GM19395 (cell line): ENCODE measurements at regions not wholly inside any gene's neighbourhood (a gene's known extent, or its start where the extent isn't known, plus 50 kb on each side); places are given as distances from the start of the nearest gene placed in this dataset.

Experiments
- ATAC-seq: cut with Tn5 transposase; IDR thresholded peaks from one replicate; pipeline ENCODE4 v1.9.1; 2021; ENCODE audit warnings: mild to moderate bottlenecking, moderate library complexity; ENCODE audit not compliant: unreplicated experiment

DNA sequence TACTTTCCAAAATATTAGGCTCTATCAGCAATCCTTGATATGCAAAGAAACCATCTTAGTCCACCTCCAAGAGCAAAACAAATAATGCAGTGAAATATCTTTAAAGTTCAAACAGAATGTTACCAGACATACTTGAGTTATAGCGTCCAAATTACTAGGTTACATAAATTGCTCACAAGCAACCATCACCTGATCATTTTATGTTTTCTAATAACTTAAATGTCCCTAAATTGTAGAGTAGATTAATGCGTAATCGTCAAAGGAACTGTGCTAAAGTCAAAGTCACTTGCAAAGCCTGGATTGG, 350.6 kb upstream of the ARGLU1 start:
- no peak for ATAC-seq

DNA sequence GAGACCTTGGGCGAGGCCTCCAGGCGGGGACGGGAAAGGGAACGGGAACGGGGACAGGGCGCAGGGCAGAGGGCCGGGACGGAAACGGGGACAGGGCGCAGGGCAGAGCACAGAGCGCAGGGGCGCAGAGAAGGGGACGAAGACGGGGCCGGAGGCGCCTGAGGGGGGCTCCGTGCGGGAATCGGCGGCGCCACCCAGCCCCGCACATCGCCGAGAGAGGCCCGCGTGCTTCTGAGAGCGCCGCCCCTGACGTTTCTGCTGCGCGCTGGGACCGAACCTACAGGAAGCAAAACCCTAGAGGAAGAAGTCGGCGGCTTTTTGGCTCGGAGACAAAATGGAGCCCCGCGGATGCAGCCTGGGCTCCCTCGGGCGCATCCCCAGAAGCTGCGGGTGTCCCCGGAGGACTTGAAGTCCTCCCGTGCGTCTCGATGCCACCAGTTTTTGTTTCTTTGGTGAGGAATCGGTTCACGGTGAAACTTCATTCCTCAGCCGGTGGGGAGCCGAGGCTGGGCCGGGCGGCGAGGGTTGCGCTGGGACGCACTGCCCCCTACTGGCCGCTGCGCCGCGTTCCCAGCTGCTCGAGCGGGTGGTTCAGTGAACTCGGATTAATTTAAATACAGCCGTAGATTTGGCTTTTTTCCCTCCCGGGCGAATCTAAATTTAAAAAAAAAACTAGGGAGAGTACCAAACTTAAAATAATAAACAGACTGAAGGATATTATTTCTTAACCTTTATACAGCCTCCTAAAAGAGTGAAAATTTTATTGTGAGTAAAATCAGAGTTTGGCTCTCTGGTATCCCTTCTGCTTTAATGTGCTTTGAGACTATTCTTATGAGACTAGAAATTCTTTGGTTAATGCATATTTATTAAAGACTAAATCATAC, 350.0 kb upstream of the ARGLU1 start:
- ATAC-seq: peak; percentile 94

DNA sequence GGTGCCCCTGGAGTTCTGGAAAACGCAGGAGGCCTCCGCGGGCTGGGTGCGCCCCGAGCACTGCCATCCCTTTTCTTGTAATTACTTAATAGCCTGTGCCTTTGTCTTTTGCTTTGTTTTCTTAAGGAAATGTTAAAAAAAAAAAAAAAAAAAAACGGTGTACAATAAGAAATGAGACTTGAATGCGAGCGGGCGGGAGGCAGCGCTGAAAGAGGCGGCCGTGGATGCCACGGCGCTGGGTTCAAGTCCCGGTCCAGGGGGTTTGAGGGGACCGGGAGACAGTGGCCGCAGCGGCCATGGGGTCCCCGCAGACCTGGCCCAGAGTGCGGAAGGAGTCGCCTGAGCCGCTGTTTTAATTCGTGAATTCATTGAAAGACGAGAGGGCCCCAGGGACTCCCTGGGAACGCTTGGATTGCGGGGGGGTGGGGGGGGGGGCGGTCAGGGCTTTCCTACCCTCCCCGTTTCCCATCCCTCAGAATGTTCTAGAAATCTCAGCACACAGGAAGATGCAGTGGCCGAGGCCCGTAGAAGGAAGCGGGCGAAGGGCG, 349.2 kb upstream of the ARGLU1 start:
- ATAC-seq: no peak

DNA sequence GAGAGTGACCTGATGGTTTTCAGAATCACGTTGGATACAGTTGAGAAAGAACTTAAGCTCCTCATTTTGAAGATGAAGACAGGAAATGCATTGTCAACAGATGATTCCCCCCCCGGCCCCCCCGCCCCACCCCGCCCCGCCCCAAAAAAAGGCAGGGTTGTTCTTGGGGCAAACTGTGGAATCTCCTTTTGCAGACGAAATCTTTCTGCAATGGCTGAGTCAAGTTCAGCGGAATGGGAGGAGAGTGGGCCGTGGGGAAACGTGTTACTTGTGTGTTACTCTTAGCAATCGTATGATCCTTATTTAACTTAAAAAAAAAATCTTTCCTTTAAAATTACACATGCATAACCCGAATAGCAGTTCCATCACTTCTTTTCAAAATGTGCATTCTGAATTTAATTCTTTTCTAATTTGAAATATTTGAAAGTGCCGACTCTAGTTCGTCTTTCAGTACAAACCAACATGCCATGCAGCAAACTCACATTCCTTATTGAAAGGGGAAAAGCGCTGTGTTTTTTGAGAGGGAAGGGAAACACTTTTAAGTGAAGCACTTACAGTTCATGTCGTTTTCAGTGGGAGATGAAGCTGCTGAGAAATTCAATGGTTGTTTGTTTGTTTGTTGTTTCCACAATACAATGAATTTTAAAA, 348.5 kb upstream of the ARGLU1 start:
- ATAC-seq: no peak

DNA sequence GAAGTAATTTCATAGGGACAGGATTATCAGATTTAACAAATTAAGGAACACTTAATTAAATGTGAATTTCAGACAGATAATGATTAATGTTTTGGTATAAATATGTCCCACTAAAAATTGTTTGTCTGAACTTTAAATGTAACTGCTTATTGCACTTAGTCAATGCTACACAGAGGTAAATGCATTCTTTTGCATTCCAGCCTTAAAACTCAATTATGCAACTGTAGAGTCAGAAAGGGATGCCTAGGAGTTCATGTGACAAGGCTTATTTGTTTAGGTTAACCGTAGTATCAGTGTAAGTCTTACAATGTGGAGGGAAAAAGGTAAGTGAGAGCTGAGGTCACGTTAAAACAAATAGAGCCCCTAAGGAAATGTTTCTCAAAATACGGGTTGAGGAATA, 347.2 kb upstream of the ARGLU1 start:
- ATAC-seq: no peak

DNA sequence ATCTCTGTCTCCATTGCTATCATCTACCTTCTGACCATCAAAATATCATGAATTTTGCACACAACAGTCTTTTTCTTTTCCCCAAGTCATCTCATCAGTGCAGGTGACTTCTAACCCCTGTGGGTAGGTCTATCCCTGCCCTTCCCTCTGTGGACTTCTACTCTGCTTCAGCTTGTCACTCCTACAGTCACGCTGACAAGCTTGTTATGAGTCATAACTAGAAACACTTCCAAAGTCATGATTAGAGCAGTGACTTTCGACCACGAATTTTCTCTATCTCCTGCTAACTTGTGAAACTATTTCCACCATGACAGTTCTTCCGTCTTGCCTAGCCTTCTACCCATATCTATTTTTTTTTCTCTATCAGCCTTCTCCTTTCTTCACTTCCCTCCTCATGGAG, 343.7 kb upstream of the ARGLU1 start:
- no peak for ATAC-seq

DNA sequence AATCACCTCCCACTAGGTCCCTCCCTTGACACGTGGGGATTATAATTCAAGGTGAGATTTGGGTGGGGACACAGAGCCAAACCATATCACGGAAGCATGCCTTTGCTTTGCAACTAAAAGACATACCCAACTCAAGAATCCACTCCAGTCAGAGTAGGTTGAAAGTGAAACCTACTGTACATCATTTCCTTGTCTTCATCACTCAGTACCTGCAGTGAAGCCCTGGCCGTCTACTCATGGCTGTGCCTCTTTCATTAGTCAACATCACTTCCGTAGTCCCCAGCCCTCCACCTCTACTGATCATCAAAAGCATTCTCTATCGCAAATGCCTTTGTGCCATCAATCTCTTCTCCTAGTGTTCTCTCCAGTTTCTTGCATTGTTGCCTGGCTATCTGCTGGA, 343.1 kb upstream of the ARGLU1 start:
- no peak for ATAC-seq

DNA sequence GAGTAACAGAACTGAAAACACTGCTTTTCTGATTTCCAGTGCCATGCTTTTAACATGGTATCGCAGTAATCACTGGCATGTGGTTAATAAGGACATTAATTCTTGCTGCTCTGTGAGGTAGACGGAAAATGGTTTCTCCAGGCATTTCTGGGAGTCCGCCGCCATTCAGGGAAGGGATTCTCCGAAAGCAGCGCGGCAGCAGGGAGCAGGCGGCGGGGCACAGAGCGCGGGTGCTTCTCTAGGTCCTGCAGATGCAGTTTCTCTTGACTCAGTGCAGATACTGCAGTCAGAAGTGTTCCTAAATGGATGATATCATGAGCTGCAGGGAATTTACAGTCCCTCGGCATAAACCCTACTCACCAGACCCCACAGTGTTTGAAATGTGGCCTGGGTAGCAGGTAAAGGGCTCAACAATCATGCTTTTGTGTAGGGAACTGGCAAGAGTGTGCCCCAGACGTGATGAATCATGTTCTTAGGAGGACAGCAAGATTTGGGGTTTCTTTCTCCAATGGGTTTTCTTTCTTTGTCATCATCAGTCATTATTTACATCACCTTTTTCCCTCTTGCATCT, 338.6 kb upstream of the ARGLU1 start:
- ATAC-seq: no peak

DNA sequence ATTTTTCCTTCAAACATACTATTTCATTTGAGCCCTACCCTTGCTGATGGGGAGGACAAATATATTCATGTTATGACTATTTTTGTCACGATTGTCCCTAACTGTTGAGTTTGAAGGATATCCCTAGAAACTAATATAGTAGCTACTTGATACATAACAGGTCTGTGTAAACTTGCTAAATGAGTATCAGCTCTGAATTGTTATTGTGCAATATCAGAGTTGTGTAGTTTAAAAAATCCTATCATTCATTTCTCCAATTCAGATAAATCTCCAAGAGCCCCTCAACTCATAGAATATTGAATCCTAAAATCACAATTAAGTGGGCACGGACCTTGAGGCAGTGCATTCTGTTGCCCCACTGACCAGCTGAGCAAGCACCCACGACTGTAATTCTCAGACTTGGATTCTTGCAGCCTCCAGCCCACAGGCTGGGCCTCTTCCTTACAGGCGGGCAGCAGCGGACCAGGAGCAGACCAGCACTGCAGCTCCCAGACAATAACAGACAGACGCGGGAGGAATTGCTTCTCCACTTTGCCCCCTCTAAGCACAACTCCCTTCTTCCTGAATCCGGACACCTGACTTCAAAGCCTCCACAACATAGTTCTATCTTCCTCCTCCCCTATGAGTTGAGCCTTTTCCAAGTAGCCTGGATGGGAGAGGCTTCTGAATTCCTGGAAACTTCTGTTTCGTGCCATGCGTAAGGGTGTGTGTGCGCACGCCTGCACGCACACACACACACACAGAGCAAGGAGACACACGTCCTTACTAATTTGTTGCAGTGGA, 337.6 kb upstream of the ARGLU1 start:
- no peak for ATAC-seq

DNA sequence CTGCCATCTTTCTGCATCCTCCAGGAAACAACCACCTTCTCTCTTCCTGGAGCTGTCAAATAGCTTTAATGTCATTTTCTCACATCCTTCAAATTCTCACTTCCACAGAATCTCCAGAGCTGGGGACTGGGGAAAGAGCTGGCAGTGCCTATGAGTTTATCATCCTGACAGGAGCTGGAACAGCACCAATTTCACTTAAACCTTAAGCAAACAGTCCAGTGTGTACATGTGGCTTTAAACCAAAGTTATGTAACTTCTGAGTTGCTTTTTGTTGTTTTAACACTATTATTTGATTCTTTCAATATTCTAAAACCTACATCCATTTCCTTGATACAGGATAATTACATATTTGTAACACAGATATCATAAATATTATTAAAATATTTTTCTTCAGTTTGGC, 331.5 kb upstream of the ARGLU1 start:
- no peak for ATAC-seq

DNA sequence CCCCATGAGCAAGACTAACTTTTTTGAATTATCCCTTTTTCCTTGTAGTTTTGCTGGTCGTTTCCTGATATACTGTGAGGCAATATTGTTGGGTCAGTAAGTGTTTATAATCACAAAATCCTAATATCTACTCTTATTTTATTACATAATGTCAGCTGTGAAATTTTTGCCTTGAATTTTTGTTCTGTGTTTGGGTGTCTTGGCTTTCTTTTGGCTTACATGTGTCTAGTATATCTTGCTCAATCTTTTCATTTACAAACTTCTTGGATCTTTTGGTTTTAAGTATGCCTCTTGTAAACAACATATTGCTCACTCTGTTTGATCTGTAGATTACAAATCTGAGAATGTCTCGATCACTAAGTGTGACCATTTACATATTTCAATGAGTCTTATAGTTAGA, 330.3 kb upstream of the ARGLU1 start:
- no peak for ATAC-seq

DNA sequence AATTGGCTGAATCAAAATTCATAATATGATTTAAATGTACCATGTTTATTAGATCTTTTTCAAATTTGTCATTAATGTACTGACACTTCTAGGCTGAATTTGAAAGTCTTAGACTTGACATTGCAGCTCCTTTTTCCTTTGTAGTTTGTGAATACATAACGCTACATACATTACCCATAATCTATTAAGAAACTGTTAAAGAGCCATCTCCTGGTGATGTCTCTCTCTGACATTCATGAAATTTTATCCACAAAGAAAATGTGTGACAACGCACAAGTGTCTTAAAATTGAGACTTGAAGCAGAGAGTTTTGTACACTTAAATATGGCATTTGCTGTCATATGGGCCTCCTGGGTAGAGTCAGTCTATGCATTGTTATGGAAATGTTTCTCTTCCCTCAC, 320.2 kb upstream of the ARGLU1 start:
- no peak for ATAC-seq

DNA sequence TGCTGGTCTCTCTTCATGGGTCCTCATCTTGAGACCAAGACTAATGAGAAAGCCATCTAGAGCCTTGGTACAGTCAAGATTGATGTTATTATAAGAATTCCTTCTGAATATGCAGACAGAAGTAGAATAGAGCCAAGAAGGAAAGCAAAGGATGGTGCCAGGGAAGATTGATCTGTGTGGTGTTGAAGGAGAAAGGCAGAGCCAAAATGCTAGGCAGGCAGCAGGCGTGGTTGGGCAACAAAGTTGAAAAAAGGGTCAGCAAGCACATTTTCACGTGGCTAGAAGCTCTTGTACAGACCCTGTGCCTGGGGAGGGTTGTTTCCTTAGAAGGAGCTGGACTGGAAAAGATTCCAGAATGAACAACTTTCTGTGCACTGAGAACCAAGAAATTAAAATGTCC, 319.7 kb upstream of the ARGLU1 start:
- no peak for ATAC-seq

DNA sequence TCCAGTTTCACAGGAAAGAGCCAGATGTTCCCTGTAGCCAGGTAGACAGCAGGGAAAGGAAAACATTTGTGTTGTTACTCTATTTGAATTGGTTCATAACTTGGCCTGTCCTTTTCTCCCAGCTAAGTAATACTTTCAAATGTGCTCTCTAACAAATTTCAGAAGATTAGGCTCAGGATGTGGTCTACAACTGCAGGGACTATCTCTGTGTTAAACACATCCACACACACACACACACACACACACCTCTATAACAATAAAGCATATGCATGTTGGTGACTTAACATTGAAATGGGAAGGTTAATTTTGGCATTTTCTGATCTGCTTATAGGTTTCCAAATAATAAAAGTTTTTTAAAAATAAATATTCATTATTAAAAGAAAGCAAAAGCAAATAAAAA, 316.0 kb upstream of the ARGLU1 start:
- ATAC-seq: no peak

DNA sequence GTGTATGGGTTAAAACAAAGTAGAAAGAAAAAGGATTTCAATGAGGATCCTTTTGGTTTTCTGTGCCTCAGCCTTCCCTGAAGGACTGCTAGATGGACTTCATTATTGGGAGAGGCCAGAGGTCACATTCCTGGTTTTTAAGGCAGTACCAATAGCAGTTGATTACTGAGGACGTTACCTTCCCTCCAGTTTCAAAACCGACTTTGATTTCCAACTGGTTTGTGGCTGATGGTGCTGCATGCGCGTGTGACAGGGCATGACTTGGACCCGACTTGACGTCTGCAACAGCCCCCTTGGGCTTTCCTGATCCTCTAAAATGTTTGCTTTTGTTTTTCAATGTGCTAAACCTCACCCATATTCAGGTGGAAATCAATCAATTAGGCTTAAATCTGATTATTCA, 314.3 kb upstream of the ARGLU1 start:
- ATAC-seq: no peak

DNA sequence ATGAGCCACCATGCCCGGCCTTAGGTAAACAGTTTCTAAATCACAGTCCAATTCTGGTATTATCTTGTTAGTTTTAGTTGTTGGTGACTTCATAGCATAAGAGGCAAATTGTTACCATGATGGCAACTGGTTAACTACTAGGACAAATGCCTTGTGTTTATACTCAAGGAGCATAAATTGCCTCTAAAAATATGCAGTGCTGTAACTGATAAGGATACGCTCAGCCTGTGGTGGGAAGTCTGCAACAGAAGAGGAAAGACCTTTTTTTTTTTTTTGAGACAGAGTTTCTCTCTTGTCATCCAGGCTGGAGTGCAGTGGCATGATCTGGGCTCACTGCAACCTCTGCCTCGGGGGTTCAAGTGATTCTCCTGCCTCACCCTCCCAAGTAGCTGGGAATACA, 311.9 kb upstream of the ARGLU1 start:
- ATAC-seq: no peak

DNA sequence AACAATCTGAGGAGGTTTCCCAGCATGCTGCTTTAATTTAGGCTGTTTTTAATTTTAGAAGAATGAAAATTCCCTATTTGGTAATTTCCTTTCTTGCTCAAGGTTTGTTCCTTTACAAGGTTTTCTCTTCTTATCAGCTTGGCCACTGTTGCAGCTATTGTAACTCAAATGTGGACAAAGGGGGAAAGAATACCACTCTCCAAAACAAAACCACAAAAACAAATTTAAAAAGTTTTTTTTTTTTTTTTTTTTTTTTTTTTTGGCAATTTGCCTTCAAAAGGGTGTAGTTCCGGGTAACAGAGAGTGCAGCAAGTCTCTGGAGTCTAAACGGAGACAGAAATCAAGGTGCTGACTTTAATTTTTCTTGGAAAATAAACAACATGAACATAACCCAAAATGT, 306.4 kb upstream of the ARGLU1 start:
- ATAC-seq: no peak

DNA sequence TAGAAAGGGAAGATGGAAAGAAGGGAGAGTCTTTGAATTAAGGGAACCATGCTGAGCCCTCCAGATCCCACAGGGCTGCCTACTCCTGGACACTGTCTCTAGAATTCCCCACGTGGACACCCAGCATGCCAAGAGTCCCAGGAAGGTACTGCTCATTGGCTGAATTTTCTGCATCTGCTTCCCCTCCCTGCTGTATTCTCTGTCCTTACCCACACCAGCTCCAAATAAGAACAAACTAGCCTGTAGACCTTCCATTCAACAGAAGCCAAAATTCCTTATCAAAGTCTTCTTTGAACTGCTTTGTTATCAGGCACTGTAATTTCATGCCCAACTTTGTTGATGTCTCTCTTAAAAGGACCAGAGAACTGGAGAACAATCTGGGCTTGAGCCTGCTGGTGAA, 305.9 kb upstream of the ARGLU1 start:
- ATAC-seq: no peak

DNA sequence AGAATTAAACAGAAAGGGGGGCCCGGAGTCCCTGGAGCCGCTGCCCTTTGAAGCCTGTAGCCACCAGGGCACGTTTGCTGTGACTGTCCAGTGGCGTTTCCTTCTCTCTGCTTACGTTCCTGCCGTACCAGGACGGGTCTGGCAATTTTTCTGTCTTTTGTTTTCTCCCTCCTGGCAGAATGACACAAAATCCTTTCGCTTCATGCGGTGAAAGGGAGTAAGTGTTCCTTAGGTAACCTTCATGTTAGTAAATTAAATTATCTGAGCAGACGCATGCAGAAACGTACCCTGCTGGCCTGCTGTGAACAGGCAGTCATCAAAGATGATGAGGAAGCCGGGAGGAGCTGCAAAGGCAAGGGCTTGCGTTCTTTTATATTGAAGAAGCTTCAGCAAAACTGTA, 299.3 kb upstream of the ARGLU1 start:
- no peak for ATAC-seq

DNA sequence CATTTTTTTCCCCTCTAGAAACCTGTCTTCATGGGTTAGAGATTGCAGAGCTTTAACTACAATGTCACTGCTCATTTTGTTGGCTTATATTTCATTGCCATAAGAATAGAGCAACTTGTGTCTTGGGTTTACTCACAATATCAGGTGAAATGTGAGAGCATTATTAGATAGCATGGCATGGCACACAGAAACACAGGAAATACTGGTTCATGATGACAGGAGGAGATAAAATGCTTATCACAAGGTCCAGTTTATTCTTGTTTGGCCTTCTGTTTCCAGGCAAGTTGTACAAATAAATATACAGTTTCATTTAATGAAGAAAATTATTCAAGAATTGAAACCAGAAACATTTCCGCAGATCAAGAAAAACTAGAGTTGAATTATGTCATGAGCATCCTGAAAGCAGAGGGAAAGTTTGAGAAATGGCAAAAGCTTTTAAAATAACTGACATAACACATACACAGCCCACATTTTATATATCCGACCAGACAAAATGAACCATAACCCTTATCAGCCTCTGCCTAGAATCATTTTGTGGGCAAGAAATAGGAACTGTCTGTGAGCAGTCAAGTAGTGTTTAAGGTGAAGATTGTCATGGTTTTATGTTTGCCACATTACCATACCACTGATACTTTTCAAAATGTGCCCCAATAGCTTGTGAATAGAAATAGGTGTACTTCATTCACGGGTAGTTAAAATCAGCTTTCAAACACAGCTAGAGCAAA, 297.9 kb upstream of the ARGLU1 start:
- no peak for ATAC-seq

DNA sequence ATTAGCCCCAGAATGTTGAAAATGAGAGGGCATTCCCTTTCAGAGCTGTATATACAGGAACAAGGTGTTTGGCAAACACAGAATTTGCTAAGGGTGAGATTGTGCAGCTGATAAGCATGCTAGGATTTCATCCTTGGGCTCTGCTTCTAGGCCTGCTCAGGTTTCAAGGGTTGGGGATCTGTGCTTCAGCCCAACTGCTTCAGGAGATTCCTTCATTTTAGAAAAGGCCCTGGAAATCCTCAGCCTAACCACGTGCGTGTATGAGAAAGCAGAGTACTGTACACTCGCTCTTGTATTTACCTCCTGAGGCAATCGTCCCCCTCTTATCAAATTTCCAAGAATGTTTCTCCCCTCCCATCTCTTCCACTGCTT, 291.6 kb upstream of the ARGLU1 start:
- no peak for ATAC-seq
